ENCODE measurements at regions not wholly inside any gene's neighbourhood (a gene's known extent, or its start where the extent isn't known, plus 50 kb on each side); places are given as distances from the start of the nearest gene placed in this dataset.

DNA sequence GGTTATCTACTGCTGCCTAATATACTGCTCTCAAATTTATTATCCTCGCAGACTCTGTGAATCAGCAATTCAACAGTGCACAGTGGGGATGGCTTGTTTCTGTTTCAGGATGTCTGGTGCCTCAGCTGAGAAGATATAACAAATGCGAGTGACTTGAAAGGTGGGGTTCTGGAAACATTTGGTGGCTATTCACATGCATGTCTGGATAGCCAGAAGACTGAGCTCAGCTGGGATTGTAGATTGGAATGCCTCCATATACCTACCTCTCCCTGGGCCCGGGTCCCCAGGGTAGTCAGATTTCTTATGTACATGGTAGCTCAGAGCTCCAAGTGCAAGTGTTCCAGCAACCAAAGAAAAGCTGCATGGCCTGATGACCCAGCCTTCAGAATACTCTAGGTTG, 176.3 kb downstream of the IER5 start:
- WGBS, 2 donors (ENCODE audit: low coverage in 1 of 2), result 71 to 100% methylated on average over 1 to 3 of the region's 3 CpGs
- H3K27ac ChIP-seq, result no peak overlapping the region
- H3K4me1 ChIP-seq, result no peaks in the 10 kb centered on the region
- no peaks in the 10 kb centered on the region for H3K36me3 ChIP-seq
- no peaks in the 10 kb centered on the region for H3K9me3 ChIP-seq
- ATAC-seq, result no peak
- no peaks in the 10 kb centered on the region for H3K27me3 ChIP-seq
- no peak overlapping the region for H3K4me3 ChIP-seq
- TF ChIP-seq POLR2AphosphoS5 (IDR thresholded peaks at IDR 0.05), result no peak

DNA sequence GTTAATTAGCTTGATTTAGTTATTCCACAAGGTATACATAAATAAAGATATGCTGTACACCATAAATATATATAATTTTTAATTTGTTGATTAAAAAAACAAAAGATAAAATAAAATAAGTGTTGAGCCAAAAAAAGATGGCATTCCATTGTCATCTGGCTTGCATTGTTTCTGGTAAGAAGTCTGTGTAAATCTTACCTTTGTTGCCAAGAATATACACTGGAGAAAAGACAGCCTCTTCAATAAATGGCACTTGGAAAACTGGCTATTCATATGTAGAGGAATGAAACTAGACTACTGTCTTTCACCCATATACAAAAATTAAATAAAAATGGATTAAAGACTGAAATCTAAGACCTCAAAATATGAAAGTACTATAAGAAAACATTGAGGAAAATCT, 196.5 kb downstream of the IER5 start:
- no peak overlapping the region for H3K27ac ChIP-seq
- H3K9me3 ChIP-seq, result peaks cover 0 to 30% (median 0%) of the 10 kb centered on the region in 3 donors
- no peak for TF ChIP-seq EP300 (IDR thresholded peaks at IDR 0.05)
- no peak for TF ChIP-seq POLR2AphosphoS5 (IDR thresholded peaks at IDR 0.05)
- TF ChIP-seq CTCF (IDR thresholded peaks at IDR 0.05), result no peak
- no peak for TF ChIP-seq POLR2A (IDR thresholded peaks at IDR 0.05)
- H3K4me3 ChIP-seq, result no peak overlapping the region
- no peak for ATAC-seq
- H3K27me3 ChIP-seq, result no peaks in the 10 kb centered on the region
- no peaks in the 10 kb centered on the region for H3K4me1 ChIP-seq
- no peaks in the 10 kb centered on the region for H3K36me3 ChIP-seq

- Histone ChIP-seq H3K27me3 (no peaks in the 10 kb centered on the region), H3K4me3 (no peak overlapping the region), H3K27ac (no peak overlapping the region), H3K36me3 (no peaks in the 10 kb centered on the region), H3K9me3 (no peaks in the 10 kb centered on the region), H3K4me1 (no peaks in the 10 kb centered on the region)
- no peak for ATAC-seq
- 75 to 79% methylated on average over 3 of the region's 3 CpGs for WGBS, 2 donors (ENCODE audit: low coverage in 1 of 2)
- TF ChIP-seq POLR2A (IDR thresholded peaks at IDR 0.05) (no peak), CTCF (IDR thresholded peaks at IDR 0.05) (no peak), POLR2AphosphoS5 (IDR thresholded peaks at IDR 0.05) (no peak), EP300 (IDR thresholded peaks at IDR 0.05) (no peak)
Measured at GRCh38 chr1:181295217-181295616, 188.1 kb upstream of the CACNA1E start.

DNA sequence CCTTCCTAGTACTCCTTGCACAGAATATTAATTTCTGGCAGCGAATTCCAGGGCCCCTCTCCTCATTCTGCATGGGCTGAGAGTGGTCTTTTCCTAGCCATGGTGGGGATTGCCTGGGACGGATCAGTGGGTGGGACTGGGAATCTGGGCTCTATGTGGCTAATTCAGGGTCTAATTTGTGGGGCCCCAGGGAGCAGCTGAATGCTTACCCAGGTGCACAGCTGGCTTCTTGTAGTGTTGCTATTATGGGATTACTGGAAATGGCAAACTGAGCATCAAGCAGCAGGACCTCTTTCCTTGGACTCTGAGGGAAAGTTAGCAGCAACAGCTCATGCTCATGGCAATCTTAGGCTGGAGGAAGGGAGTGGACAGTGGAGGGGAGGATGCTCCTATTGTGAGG, 187.1 kb upstream of the CACNA1E start:
- no peak overlapping the region for H3K4me3 ChIP-seq
- no peaks in the 10 kb centered on the region for H3K27me3 ChIP-seq
- 70% methylated on average over 2 of the region's 2 CpGs; no CpG with 5 or more reads in 1 of the 2 donors for WGBS, 2 donors (ENCODE audit: low coverage in 1 of 2)
- ATAC-seq, result no peak
- no peaks in the 10 kb centered on the region for H3K9me3 ChIP-seq
- H3K27ac ChIP-seq, result no peak overlapping the region
- H3K36me3 ChIP-seq, result no peaks in the 10 kb centered on the region
- TF ChIP-seq EP300 (IDR thresholded peaks at IDR 0.05) (no peak), POLR2A (IDR thresholded peaks at IDR 0.05) (no peak), CTCF (IDR thresholded peaks at IDR 0.05) (no peak), POLR2AphosphoS5 (IDR thresholded peaks at IDR 0.05) (no peak)
- no peaks in the 10 kb centered on the region for H3K4me1 ChIP-seq

- H3K27me3 ChIP-seq, result peaks cover 27% of the 10 kb centered on the region
- 40 to 51% methylated on average over 1 to 2 of the region's 3 CpGs for WGBS, 2 donors (ENCODE audit: low coverage in 1 of 2)
- H3K36me3 ChIP-seq, result no peaks in the 10 kb centered on the region
- no peak for TF ChIP-seq POLR2AphosphoS5 (IDR thresholded peaks at IDR 0.05)
- H3K9me3 ChIP-seq, result peaks cover 0 to 12% (median 0%) of the 10 kb centered on the region in 3 donors
- H3K4me3 ChIP-seq, result no peak overlapping the region
- no peak for ATAC-seq
- no peaks in the 10 kb centered on the region for H3K4me1 ChIP-seq
- no peak overlapping the region for H3K27ac ChIP-seq
Measured at GRCh38 chr1:181308098-181308497, 175.2 kb upstream of the CACNA1E start.

GRCh38 chr1:181310560-181310959, 172.8 kb upstream of the CACNA1E start:
- ATAC-seq, result no peak
- Histone ChIP-seq H3K4me3 (no peak overlapping the region), H3K36me3 (no peaks in the 10 kb centered on the region), H3K9me3 (no peaks in the 10 kb centered on the region), H3K4me1 (no peaks in the 10 kb centered on the region), H3K27ac (no peak overlapping the region), H3K27me3 (peaks cover 51% of the 10 kb centered on the region)
- WGBS, 2 donors (ENCODE audit: low coverage in 1 of 2), result 0 to 100% methylated on average over 1 of the region's 2 CpGs
- no peak for TF ChIP-seq POLR2A (IDR thresholded peaks at IDR 0.05)
- TF ChIP-seq EP300 (IDR thresholded peaks at IDR 0.05), result no peak
- no peak for TF ChIP-seq CTCF (IDR thresholded peaks at IDR 0.05)
- no peak for TF ChIP-seq POLR2AphosphoS5 (IDR thresholded peaks at IDR 0.05)

Measured in gastroesophageal sphincter (tissue), 4 donors.